ENCODE measurements at regions not wholly inside any gene's neighbourhood (a gene's known extent, or its start where the extent isn't known, plus 50 kb on each side); places are given as distances from the start of the nearest gene placed in this dataset.

GRCh38 chr1:2906085-2906484, 104.6 kb upstream of the TTC34 start:
- Histone ChIP-seq H3K27me3 (replicated peaks in 1 of 4; ENCODE audit: control insufficient read depth in 3 of 4, extremely low read depth in 1 of 4, insufficient read depth in 3 of 4, low read length in 3 of 4) (no peaks in the 10 kb centered on the region), H4K91ac (replicated peaks; ENCODE audit: insufficient read length, low read length) (no peak overlapping the region), H3K14ac (ENCODE audit: insufficient read length) (no peak overlapping the region), H3K23me2 (ENCODE audit: low read depth, low read length) (no peaks in the 10 kb centered on the region), H3K36me3 (ENCODE audit: control insufficient read depth in 2 of 4, insufficient read depth in 4 of 4, low read length in 3 of 4) (no peaks in the 10 kb centered on the region; a peak in 1 of 8 replicates), H2BK20ac (ENCODE audit: low read length) (no peak overlapping the region), H3K4ac (replicated peaks; ENCODE audit: insufficient read length, low read depth, low read length) (no peak overlapping the region), H3K4me1 (replicated peaks in 1 of 4; ENCODE audit: control insufficient read depth in 3 of 4, insufficient read depth in 4 of 4, low read length in 3 of 4) (no peaks in the 10 kb centered on the region), H2BK12ac (ENCODE audit: low read depth, low read length) (no peak overlapping the region), H4K8ac (ENCODE audit: extremely low read depth, insufficient read depth, low read length) (no peak overlapping the region), H3K4me2 (ENCODE audit: insufficient read depth in 1 of 2, low read depth in 2 of 2, low read length in 2 of 2) (no peak overlapping the region), H2AK5ac (ENCODE audit: low read depth, low read length) (no peak overlapping the region), H2BK5ac (ENCODE audit: low read depth, low read length) (no peak overlapping the region), H3K9ac (replicated peaks in 1 of 4; ENCODE audit: extremely low read depth in 1 of 4, low read depth in 3 of 4, low read length in 3 of 4) (no peak overlapping the region), H3K4me3 (ENCODE audit: extremely low read depth in 1 of 4, insufficient read depth in 2 of 4, low read depth in 3 of 4, low read length in 4 of 4) (no peak overlapping the region), H2BK15ac (ENCODE audit: low read length) (no peak overlapping the region), H3K27ac (ENCODE audit: low read depth, low read length) (no peak overlapping the region), H3K18ac (ENCODE audit: extremely low read depth, low read length) (no peak overlapping the region), H3K56ac (replicated peaks; ENCODE audit: insufficient read length, low read depth, low read length) (no peak overlapping the region), H4K5ac (ENCODE audit: insufficient read length, low read depth, low read length) (no peak overlapping the region), H3K79me2 (ENCODE audit: control insufficient read depth in 1 of 2, insufficient read depth in 2 of 2, low read length in 2 of 2) (no peaks in the 10 kb centered on the region), H3K79me1 (ENCODE audit: low read depth, low read length) (no peaks in the 10 kb centered on the region), H2AFZ (ENCODE audit: low read length) (no peak overlapping the region), H2BK120ac (replicated peaks; ENCODE audit: low read depth, low read length) (no peak overlapping the region), H3K23ac (ENCODE audit: insufficient read length) (no peak overlapping the region), H3K9me3 (ENCODE audit: insufficient read depth in 2 of 2, low read depth in 1 of 2, low read length in 1 of 2) (peaks cover 80 to 100% of the 10 kb centered on the region in 2 experiments), H4K20me1 (replicated peaks in 1 of 2; ENCODE audit: control insufficient read depth in 1 of 2, insufficient read depth in 2 of 2, low read length in 2 of 2) (no peaks in the 10 kb centered on the region)
- WGBS, 2 experiments (ENCODE audit: extremely low coverage in 1 of 2, insufficient coverage in 1 of 2, insufficient read length in 1 of 2, insufficient replicate concordance in 2 of 2, low coverage in 1 of 2, low lambda C conversion rate in 2 of 2, missing lambda C conversion rate in 1 of 2), result 95% methylated on average over 17 of the region's 20 CpGs; no CpG with 5 or more reads in 1 of the 2 experiments
- POLR2A ChIA-PET (ENCODE audit: partially characterized antibody), result no interaction called here
- FAIRE-seq (no peak), DNase-seq (ENCODE audit: low read depth in 1 of 2, low spot score in 2 of 2) (no peak)
- CTCF ChIA-PET (ENCODE audit: partially characterized antibody), result interaction anchor here (0.7 to 1.2 kb wide), 2 partner anchors 20 to 35 kb away, joined by 3 read pairs; no protein-coding TSS in a partner anchor
- TF ChIP-seq SIX5 (IDR thresholded peaks at IDR 0.05; ENCODE audit: low read depth, low read length) (no peak), TBP (IDR thresholded peaks at IDR 0.05; ENCODE audit: low read depth, low read length) (no peak), SP2 (IDR thresholded peaks at IDR 0.05; ENCODE audit: low read length) (no peak), CHD2 (IDR thresholded peaks at IDR 0.05; ENCODE audit: low read length) (no peak), EP300 (IDR thresholded peaks at IDR 0.05; ENCODE audit: borderline replicate concordance in 1 of 2, low read depth in 2 of 2, low read length in 2 of 2) (no peak), POLR2A (IDR thresholded peaks at IDR 0.05; ENCODE audit: control extremely low read depth in 1 of 2, low read depth in 2 of 2, low read length in 2 of 2) (no peak), SAP30 (IDR thresholded peaks at IDR 0.05; ENCODE audit: insufficient read depth, insufficient replicate concordance, low read length) (no peak), CBX5 (IDR thresholded peaks at IDR 0.05; ENCODE audit: low read depth, low read length) (no peak), CHD1 (IDR thresholded peaks at IDR 0.05; ENCODE audit: low read depth, low read length) (no peak), FOSL1 (IDR thresholded peaks at IDR 0.05; ENCODE audit: insufficient read depth, low read depth, low read length) (no peak), RXRA (IDR thresholded peaks at IDR 0.05; ENCODE audit: insufficient read depth, low read depth, low read length) (no peak), CBX8 (IDR thresholded peaks at IDR 0.05; ENCODE audit: borderline replicate concordance, low read depth, low read length) (no peak)
- TF ChIP-seq, protein P1, sequence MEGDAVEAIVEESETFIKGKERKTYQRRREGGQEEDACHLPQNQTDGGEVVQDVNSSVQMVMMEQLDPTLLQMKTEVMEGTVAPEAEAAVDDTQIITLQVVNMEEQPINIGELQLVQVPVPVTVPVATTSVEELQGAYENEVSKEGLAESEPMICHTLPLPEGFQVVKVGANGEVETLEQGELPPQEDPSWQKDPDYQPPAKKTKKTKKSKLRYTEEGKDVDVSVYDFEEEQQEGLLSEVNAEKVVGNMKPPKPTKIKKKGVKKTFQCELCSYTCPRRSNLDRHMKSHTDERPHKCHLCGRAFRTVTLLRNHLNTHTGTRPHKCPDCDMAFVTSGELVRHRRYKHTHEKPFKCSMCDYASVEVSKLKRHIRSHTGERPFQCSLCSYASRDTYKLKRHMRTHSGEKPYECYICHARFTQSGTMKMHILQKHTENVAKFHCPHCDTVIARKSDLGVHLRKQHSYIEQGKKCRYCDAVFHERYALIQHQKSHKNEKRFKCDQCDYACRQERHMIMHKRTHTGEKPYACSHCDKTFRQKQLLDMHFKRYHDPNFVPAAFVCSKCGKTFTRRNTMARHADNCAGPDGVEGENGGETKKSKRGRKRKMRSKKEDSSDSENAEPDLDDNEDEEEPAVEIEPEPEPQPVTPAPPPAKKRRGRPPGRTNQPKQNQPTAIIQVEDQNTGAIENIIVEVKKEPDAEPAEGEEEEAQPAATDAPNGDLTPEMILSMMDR (IDR thresholded peaks at IDR 0.05; ENCODE audit: control extremely low read depth in 1 of 3, insufficient read depth in 1 of 3, low read depth in 1 of 3, low read length in 3 of 3), result no peak
